DMS 273 (cell line): ENCODE measurements at regions not wholly inside any gene's neighbourhood (a gene's known extent, or its start where the extent isn't known, plus 50 kb on each side); places are given as distances from the start of the nearest gene placed in this dataset.

Source experiments
- DNase-seq: peaks from one replicate; lab custom pipeline; 2025; ENCODE audit not compliant: unreplicated experiment; lab: John Stamatoyannopoulos, UW

DNA sequence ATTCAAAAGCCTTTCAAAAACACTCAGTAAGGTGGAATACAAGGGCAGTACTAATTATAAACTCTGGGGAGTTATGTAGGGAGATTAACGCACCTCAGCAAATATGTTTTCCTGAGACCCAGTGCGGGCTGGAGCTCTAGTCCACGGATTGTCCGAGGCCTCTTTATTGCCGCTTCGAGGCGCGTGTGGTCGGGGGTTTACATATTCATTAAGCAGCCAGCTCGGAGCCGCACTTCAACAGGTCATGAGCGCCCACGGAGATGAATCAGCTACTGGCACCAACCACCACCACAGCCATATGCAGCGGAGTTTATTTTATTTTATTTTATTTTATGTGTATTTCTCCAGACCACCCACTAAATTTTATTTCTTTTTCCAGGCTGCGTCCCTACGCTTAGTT is 195.9 kb upstream of the ADARB2 start:
- DNase-seq = no peak

DNA sequence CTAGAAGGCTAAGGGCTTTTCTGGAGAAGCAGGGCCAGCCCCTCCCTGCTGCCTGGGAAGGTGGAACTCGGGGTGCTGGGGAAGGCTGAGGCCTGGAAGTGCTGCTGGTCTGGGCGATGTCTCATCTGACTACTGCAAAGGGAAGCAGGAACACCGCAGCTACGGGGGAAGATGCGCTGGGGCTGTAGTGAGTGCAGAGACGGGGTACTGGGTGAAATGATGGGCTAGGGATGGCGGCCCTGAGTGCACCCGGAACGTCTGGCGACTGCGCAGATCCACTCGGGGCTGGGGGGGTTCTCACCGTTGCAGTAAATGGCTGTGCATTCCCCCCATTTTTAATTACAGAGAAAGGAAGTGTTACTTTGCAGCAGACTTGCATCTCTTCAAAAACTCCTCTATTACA is 195.4 kb upstream of the ADARB2 start:
- DNase-seq = no peak

DNA sequence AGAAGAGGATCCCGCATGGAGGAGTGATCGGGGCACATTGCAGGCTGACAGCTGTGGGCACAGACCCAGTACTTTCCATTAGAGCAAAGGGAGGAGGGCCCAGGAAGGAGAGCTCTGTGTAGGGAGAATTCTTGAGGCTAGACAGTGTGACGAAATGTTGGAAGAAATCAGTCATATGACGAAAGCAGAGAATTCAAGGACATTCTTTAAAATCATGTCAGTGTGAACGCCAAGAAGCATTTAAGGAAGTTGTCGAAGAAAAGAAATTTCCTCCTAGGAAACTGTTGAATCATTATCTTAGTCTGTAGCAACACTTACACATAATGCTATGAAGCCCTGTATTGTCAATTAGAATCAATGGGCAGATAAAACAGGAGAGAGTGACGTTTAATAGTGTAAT is 191.3 kb upstream of the ADARB2 start:
- no peak for DNase-seq

DNA sequence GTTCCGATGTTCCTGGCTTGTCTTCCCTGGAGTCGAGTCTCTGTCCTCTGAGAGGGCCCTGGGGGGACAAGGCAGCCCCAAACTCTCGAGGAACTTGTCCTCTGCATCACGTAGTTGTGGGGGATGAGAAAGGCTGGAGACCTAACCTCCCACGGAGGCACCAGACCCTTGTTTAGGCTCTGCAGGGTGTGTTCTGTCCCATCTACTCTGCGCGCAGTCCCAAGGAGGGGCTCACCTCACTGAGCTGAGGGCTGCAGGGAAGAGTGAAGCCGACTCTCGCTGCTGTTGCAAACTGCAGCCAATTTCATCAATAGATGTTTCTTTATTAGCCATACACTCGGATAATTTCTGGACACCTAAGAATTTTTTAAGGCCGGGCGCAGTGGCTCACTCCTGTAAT is 186.7 kb upstream of the ADARB2 start:
- DNase-seq = no peak

DNA sequence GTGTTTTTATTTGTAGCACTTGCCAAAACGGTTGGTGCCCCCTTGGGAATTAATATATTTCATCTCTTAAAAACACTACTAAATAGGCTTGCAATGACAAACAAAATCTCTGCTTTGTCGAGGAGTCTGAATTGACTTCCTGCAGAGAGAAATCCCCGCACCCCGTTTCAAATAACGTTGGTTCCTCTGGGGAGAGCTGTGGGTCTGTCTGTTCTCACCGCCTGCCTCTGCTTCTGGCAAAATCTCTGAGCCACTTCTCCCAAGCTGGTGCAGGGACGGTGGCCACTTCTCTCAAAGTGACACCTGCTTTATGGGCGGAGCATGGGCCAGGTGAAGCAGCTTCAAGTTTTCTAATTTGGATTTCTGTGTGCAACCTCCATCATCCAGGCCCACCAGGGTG is 186.3 kb upstream of the ADARB2 start:
- no peak for DNase-seq

DNA sequence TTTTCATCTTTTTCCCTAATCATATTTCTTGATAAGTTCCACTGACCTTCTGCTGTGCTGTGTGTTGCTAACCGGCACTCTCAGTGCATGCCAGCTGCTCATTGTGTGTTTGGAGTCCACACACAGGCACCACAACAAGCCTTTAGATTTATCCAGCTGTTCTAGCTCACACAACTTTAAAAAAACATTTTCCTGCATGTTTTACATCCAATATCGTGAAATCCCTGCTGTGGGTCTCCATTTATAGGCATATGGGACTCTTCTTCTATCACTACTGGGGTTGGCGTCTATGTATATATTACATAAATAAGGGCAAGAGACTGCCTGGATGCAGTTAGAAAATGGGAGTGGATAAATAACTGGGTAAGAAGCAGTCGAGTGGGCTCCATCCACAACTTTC is 183.6 kb upstream of the ADARB2 start:
- no peak for DNase-seq

DNA sequence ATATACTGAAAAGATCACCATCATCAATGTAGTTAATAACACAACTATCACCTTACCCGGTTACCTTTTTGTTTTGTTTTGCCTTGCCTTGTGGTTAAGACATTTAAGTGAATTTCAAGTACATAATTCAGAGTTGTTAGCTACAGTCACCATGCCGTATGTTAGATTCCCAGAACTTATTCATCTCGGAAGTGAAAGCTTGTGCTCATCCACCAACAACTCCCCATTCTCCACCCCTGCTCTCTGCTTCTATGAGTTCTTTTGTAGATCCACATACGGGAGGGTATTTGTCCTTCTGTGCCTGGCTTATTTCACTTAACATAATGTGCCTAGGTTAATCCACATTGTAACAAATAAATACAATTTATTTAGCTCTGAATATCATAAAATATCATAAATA is 182.8 kb upstream of the ADARB2 start:
- DNase-seq = no peak

DNA sequence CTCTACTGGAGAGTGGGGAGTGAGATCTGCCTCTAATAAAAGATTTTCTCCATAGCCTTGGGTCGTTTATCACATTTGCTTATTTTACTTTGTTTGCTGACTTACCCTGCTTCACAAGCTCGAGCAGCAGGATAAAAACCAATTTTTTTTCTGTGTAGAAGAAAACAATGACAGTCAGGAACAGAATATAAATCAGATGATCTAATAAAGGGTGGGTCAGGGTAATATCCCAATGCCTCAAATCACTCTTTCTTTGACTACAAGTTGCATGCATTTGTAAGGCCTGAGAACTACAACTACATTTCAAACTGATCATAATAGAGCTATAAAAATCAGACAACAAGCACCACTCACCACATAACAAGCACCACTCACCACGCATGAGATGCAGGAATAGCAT is 174.4 kb upstream of the ADARB2 start:
- DNase-seq = no peak

DNA sequence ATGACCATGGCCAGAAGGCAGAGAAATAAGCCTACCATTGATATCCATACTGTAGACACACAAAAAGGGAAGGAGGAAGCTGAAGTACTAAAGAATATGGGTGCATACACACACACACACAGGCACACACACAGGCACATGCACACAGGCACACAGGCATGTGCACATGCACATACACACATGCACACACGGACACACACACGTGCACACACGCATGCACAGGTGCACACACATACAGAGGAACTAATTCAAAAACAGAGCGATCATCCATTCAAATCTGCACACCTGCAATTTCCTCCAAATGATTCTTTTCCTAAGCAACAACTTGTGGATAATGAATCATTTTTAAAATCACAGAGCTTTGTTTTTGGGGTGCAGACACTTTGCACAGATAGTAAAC is 166.7 kb upstream of the ADARB2 start:
- DNase-seq = no peak

DNA sequence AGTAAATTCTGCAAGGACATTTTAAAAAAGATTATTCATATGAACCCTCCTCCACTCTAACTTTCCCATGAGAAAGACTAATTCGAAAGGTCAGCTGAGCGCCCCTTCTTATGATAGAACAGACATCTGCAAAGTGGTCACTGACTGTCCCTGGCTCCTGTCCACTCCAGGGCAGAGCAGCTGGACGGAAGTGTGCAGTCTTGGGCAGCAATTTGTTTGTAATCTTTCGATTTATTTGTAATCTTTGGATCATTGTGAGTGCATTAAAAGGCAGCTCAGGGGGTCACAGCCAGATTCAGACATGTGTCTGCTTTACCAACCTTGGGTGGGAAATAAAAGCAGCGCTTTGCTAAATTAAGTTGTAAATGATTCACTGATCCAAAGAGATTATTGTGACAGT is 158.8 kb upstream of the ADARB2 start:
- DNase-seq = no peak

DNA sequence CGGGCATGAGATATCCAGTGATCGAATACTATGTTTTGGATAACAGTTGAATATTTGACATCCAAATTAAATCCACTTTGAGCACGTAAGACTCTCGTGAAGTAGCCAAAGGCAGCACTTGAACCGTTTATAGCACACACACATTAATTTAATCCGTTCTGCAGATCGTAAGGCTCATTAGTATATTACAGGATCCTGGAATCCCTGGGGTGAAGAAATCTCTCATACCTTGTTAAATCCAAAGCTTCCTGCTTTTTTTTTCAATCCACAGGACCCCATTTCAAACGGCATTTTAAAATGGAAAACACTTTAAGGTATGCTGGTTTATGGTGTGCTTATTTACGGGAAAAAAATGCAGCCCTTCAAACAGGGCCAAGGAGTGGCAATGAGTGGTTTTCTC is 158.4 kb upstream of the ADARB2 start:
- DNase-seq = no peak

DNA sequence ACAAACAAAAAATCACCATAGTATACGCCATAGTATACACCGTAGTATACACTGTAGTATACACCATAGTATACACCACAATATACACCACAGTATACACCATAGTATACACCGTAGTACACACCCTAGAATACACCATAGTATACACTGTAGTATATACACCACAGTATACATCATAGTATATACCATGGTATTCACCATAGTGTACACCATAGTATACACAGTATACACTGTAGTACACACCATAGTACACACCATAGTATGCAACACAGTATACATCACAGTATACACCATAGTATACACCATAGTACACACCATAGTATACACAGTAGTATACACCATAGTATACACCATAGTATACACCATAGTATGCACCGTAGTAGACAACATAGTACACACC is 157.6 kb upstream of the ADARB2 start:
- no peak for DNase-seq

DNA sequence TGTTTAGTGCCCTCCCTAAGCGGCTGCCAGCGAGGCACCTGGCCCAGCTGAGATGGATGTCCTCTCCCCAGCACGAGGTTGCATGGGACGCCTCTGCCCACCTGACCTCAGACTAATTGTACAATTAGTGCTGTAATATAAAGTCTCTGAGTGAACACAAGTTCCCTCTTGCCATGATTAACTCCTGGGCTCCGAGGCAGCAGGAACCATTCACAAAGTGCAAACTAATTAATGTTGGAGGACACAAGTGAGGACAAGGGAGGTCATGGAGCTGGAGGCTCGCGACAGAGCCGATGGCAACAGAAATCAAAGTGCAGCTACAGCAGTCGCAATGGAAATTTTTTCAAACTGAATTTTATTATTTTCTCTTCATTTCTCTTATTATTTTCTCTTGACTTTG is 156.6 kb upstream of the ADARB2 start:
- DNase-seq = no peak

DNA sequence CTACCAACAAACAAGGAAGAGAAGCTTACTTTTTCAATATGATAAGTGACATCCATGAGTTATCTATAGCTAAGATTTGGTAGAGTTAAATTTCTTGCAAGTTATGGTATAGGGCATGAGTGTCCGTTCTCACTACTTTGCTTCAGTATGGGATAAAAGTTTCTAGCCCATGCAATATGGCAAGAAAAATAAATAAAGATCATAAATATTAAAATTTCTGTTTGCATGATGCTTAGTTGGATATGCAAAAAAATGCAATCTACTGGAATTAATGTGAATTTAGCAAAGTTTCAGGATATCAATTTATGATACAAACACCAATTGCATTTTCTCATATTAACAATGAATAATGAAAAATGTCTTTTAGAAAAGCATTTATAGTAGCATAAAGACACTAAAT is 148.7 kb upstream of the ADARB2 start:
- no peak for DNase-seq

DNA sequence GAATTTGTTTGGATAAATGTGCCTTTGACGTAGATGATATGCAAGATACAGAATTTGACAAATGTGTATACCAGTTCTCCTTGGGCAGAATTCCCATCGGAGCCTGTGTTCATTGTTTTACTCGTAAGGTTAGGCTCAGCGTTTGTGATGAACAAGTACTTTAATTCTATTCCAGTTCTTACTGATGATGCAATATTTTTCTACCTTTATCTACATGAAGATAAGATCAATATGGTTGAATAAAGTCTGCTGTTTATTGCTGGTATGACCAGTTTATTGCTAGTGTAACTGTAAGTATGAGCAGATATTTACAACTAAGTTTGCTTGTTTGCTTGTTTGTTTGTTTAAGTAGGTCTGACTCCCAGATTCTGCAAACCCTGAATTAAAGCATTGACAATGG is 145.4 kb upstream of the ADARB2 start:
- DNase-seq = no peak

DNA sequence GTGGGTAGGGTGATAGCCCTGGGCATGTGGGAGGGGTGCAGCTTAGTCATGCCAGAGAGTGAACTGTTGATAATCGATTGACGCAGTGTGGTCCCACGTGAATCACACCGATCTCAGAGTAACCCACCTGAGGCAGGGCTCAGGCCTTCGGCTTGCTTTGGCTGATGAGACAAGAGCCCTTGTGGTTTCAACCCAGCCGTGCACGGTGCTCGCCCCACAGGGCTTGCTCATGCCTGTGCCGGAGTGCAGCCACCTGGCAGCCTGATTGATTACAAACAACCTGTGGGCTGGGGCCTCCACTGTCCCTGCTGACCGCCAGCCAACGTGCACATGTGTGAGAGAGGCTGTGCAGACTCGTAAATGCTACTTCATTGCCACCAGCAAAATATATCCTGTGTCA is 144.9 kb upstream of the ADARB2 start:
- DNase-seq = no peak

DNA sequence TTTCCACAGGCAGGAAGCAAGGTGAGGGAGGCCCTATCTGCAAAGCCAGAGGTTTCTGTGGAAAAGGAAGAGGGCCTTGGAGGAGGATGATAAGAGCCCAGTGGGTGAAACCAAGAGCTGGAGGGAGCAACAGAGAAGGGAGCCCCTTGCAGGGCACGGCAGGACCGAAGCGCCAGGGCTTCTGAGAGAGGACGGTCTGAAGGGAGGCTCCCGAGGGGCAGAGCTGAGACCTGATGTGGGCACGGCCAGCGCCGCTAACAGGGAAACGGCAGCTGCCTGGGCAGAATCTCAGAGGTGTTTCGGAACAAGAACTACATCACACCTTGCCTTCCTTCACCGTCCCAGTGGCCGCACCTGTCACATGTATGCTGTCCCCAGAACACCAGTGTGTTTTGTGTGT is 144.3 kb upstream of the ADARB2 start:
- DNase-seq = no peak

DNA sequence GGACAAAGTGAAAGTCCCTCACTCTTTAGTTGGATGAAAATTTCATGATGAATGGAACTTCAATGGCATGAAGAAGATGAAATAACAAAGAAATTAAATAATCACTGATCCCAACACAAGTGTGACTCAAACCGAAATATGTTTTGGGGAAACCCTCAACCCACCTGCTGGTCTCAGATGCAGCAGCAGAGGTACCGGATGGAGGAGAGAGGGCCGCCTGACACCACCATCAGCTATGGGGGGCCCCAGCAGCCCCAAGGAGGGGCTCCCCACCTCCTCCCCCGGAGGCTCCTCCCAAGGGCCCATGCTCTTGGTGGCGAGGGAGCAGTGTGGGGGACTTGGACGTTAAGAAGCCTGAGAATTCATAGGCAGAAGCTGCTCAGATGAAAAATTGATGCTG is 137.2 kb upstream of the ADARB2 start:
- DNase-seq = no peak

DNA sequence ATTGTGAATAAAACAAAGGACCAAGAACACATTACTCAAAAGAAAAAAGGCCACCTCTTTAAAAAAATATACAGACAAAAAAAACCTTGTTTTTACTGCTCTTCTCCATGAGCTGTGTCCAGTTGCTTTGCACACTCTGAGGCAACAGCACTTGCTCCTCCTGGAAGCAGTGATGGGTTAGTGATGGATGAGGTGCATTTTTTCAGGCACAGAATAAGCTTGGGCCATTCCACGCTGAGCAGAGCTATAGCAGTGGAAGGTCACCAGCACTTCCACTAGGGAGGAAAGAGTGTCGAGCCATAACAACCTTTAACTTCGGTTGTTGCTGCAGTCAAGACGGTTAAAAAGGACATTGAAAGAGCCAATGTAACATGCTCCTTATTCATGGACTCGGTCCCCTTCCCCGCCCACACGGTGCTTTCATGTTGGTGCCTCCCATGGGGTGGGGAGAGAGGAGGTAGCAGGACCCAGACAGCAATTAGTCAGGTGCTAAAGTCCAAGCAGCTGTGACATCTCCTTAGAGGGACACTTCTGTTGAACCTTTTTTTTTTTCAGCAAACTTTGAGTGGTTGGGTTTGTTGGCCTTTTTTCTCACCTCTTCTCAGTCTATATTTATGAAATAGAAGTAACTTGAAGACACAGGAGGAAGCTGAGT is 136.5 kb upstream of the ADARB2 start:
- no peak for DNase-seq

DNA sequence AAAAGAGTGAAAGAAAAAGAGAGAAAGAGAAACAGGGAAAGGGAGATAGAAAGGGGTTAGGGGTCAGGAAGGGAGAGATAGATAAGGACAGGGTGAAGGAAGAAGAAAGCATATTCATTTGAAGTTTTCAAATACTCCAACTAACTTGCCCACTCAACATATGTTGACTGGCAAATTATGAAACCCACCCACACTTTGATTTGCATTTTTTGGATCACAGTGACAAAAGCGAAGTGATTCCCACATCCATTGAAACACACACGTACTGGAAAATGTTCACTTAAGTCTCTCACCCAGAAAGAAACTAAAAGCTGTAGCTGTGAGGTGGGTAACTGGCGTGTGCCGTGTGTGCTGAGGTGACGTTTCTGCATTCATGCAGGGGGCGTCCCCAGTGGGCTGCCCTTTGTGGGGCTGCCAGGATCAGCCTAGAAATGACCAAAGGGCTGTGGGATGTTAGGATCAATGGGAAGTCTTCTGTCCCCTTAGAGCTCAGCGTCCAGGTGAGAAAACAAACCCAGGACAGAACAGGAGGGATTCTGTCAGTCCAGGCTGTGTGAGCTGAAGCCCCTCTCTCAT is 134.9 kb upstream of the ADARB2 start:
- DNase-seq = no peak

DNA sequence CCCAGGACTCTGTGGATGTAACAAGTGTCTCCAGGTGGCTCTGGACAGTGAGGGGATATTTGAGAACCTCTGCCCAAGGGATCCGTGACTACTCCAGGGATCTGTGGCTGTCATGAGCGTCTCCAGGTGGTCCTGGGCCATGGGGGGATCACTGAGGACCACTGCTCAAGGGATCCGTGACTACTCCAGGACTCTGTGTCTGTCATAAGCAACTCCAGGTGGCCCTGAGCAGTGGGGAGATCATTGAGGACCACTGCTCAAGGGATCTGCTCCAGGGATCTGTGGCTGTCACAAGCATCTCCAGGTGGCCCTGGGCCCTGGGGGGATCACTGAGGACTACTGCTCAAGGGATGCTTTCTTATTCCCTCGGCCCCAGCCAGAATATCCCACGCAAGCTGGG is 133.2 kb upstream of the ADARB2 start:
- DNase-seq = no peak

DNA sequence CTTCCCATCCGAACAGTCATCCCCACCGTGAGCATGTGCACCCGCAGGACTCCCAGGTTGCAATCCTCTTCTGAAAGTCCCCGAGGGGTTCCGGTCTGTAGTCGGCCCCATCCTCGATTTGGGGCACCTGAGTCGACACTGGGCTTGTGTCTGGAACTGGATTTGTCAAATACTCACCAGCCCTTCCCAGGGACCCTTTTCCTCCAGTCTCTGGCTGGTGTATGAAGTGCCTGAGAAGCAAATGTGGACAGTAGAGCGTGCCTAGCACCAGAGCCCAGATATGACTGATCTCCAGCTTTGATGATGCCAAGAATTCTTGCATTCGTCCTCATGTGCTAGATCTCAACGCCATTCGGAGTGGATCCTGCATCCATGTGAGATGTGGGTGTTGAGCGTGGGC is 132.5 kb upstream of the ADARB2 start:
- DNase-seq = no peak

DNA sequence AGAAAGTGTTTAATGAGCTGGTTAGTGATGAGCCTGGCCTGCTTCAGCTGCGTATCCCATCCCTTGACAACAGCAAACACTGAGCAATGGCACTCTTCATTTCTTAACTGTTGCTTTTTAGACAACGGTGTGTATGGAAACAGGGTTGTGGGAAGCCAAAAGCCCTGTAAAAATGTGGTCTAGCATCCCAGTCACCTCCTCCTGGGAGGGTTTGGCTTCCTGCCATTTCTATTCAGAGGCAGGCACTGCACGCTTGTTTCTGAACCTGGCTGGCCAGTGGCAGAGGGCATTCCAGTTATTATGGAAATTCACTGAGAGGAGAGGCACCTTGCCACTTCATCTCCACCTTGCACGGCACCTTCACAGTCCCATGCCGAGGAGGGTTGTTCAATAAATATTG is 123.0 kb upstream of the ADARB2 start:
- no peak for DNase-seq
